Stimulated activated CD4-positive, alpha-beta T cell treated with anti-CD3 and anti-CD28 coated beads, TNF-alpha, amount 100 ng/mL, for 4 hours (primary cell): ENCODE measurements at regions not wholly inside any gene's neighbourhood (a gene's known extent, or its start where the extent isn't known, plus 50 kb on each side); places are given as distances from the start of the nearest gene placed in this dataset.

Source experiments
- DNase-seq, 3 experiments: peaks; one replicate each; pipeline ENCODE4 v3.0.0-alpha.2; 2020; ENCODE audit warnings: low read depth in 3 of 3

DNA sequence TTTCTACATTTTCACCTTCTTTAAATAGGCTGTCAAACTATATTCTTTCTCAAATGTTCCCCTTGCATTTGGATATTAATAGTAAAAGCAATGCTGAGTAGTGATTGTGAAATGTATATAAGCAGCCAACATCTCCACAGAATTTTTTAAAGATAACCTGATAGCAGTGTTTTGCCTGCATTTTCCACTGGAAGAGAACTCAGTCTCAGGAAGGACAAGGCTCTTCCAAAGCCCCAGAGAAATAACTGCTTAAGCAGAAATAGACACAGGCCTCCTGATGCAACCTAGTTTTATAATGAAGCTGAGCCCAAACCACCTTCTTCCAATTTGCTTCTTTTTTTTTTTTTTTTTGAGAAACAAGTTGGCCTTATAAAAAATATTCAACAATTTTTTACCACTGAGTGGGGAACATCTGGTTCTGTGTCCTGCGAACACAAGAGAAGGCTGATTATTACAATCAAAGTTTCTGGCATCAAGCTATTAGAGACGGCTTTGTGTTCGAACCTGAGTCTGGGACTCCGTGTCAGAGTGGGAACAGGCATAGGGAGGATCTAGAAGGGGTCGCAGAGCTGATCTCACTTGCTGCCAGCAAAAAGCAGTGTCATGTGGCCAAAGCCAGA is 332.5 kb upstream of the TBL1XR1 start:
- no peak for DNase-seq

DNA sequence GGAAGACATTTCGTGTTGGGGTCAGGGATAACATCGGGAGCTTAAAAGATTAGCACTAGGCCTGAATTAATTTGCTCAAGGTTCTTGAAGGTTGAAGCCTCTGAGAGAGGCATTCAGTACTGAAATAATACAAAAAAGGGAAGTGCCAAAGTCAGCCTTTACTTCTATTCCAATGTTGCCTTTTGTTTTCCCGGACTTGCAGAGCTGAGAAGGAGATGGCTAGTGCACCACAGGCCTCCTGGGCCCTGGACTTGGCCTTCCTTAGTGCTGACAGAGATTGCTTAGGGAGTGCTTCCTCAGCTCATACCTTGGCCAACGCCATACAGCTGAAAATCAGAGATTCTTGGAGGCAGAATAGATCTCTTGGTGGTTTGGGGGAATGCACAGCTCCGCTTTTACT is 333.6 kb upstream of the TBL1XR1 start:
- no peak for DNase-seq

GRCh38 chr3:177536873-177537272 is 339.6 kb upstream of the TBL1XR1 start:
- no peak for DNase-seq

GRCh38 chr3:177537612-177538011 is 340.3 kb upstream of the TBL1XR1 start:
- DNase-seq, result no peak

GRCh38 chr3:177538048-177538749 is 340.9 kb upstream of the TBL1XR1 start:
- DNase-seq, result no peak

DNA sequence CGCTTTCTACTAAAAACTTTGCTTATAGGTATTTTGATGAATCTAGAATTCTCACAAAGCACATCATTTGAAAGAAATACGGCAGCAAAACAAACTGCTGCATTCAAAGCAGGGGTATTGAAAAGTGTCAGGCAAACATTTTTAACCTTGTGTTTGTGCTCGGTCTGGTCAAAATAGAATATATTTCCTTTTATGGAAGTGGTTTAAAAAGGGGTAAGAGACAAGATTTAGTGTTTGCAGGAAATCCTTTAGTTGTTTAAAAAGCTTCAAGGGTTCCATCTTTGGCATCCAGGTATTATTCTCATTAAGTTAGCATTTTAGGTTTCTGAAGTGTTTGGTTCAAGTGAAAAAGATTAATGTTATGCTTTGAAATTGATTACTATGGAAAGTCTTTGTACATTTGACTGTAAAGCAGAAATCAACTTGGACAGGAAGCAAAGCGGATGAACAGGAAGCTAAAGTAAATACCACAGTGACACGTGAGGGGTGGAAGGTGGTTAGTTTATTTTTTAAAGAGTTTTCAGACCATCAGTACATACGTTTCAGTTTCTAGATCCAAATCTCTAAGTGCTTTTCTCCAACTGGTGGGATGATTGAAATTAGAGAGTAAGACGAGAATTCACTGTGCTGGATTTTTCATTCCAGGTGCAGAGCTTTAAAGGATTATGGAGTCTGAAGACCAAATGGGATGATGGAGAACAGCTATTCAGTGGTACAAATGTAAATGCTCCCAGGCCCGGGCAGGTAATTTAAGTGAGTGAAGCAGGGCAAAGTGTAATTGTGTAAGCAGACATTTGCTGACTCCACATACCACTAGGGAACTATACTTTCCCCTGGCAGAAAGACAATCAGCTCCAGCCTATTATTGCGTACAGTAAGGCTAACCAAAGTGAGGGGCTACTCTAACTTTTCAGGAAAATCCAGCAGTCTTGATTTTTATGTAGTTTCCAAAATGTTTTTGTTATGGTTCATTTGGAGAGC is 341.8 kb upstream of the TBL1XR1 start:
- DNase-seq, result no peak

- no peak for DNase-seq
Measured at GRCh38 chr3:177541541-177541940, 344.3 kb upstream of the TBL1XR1 start.

- DNase-seq, result no peak
Measured at GRCh38 chr3:177545964-177546363, 348.7 kb upstream of the TBL1XR1 start.

DNA sequence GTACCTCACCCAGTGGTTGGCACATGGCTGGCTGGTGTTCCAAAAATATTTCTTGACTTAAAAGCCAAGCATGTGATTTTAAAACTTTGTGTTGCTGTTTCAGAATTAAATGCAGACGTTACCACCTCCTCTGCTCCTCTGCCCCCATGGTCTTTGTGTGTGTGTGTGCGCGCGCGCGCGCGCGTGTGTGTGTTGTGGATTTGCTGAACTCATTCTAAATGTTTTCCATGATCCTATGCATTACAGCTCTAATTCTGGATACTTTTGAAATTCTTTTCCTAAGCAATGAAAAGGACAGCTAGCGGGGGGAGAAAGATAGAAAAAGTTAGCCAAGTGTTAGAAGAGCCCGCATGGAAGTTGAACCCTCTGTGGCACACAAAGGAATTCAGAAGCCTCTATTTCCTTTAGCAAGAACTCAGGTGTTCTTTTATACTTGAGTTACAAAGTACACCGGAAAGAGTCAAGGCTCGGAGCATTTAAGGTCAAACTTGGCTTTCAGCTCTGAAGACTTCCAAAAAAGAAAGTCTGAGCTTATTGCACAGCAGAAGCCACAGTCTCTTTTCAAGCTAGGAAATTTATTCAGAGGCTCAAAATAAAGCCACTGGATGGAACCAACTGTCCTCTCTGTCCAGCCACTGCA is 350.5 kb upstream of the TBL1XR1 start:
- no peak for DNase-seq

DNA sequence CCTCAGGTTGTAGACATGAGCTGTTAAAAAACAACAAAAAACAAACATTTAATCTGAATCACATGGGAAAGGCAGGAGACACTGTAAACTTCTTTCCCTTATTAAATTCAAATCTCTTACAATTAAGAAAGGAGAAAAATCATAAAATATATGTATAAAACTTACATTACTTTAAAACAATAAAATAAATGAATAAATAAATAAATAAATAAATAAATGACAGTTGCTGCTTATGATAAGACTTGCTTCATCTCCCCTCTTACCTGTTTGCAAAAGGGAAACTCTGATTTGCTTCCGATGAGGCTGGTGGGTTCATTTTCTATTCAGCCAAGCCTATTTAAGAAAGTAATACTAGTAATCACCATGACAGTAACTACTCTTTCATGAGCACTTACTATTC is 353.4 kb upstream of the TBL1XR1 start:
- DNase-seq, result no peak

GRCh38 chr3:177551431-177551836 is 354.2 kb upstream of the TBL1XR1 start:
- DNase-seq, result no peak

DNA sequence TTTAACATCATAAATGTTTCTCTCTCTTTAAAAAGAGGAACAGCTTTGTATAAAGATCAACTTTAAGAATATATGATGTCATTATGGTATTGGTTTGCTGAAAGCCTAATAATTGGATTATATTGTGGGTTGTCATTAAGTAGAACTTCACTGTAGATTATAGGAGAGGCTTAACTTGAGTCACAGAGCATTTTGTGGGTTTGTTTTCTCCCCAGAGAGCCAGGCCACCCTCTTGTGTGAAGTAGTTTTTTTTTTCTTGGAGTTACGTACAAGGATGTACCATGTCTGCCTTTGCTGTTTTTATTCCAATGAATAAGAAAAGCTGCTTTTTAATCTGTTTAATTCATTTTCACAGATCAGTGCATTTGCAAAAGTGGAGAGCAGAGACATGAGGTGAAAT is 354.8 kb upstream of the TBL1XR1 start:
- no peak for DNase-seq

DNA sequence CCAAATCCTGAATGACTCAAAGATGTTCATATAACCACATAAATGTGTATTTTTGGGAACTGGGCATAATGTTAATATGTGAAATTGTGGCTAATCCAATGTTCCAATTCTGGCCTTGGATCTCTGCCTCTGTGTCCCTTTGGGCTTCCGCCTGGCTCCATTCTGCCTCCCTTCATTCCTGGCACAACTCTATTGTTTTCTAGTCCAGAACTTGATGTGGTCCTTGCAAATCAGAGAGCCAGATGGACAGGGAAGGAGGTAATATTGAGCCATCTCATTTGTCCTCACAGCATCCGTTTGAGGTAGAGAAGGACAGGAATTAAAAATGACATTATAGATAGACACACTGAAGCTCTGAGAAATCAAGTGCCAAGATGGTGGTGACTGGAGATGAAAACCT is 355.7 kb upstream of the TBL1XR1 start:
- DNase-seq, result no peak

DNA sequence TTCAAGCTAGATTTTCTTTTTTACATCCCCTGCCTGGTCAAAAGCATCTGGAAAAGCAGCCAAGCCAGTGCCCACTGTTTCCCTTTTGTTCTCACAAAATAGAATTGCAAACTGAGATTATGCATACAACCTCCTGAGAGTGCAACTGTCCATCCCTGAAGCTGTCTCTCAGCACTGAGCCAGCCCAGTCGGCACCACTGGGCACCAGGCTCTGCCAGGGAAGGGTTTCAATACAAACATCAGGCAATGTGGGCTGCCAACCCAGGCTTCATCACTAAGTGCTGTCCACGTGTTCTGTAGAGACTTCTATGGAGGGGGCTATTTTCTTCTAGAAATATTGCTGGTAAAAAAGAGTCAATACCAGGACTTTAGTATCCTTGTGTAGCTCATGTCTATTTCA is 356.3 kb upstream of the TBL1XR1 start:
- DNase-seq, result no peak

GRCh38 chr3:177554895-177555759 is 357.8 kb upstream of the TBL1XR1 start:
- no peak for DNase-seq

DNA sequence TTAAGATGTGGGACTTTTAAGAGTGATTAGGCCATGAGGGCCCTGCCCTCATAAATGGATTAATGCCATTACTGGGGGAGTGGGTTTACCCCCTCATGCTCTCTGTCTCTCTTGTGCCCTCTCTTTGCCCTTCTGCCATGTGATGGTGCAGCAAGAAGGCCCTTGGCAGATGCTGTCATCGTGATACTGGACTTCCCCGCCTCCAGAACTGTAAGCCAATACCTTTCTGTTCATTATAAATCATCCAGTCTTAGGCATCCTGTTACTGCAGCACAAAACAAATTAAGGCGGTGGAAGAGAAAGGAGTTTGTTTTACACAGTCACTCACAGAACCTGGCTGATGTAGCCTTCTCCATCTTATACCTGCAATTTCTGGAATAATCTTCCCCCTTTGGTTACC is 360.3 kb upstream of the TBL1XR1 start:
- DNase-seq, result no peak

GRCh38 chr3:177561365-177561764 is 364.1 kb upstream of the TBL1XR1 start:
- DNase-seq, result no peak

DNA sequence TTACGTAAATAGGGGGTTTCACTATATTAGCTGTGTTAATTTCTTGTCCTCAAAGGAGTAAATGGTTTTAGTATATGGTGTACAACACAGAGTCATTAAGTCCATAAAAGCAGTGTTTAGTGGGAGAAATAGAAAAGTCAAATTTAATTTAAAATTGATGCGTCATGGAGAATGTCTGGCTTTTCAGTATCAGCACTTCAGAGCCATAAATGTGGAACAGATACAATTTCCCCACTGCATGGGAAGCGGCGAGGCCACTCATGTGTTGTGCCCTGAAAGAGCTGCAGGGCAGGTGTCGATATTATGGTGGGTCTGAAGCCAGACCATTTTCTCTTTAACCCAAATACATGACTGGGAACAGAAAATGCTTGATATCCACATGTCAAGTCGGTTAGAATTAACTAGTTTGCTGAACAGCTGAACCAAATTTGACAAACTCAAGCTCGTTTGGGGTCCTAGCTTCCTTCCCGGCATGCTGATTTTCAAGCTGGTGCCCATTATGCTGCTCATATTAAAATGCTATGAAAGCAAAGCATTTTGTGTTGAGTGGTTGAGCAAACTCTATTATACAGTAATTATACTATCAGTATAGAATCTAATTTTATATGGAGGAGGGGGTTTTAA is 364.6 kb upstream of the TBL1XR1 start:
- no peak for DNase-seq

DNA sequence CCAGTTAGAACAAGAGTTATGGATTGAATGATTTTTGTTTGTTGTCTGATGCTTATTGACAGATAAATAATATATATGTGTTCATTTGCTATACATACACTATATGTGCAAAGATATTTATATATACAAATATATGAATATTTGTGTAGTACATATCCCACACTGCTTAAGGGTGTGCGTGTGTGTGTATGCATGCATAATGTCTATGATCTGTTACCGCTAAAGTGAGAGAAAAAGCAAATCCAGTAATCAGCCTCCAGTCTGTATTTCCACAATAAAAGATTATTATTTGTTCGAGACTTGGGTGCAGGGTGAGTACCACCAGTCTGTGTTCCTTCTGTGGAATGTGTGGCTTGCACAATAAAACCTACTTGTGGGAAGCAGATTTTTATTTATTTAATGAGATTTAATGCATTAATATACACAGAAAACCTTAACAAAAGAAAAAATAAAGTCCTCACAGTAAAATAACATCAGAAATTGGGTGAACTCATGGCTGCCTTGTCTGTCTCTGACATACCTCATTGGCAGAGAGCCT is 366.0 kb upstream of the TBL1XR1 start:
- DNase-seq, result no peak

GRCh38 chr3:177563792-177564191 is 366.5 kb upstream of the TBL1XR1 start:
- no peak for DNase-seq
